ENCODE measurements at regions not wholly inside any gene's neighbourhood (a gene's known extent, or its start where the extent isn't known, plus 50 kb on each side); places are given as distances from the start of the nearest gene placed in this dataset.

- no peak for FAIRE-seq
- no peak overlapping the region for H2AFZ ChIP-seq (ENCODE audit: control insufficient read depth, low read length)
- H3K27ac ChIP-seq (ENCODE audit: control insufficient read depth, insufficient read depth, low read length) = no peak overlapping the region
- DNase-seq (ENCODE audit: low read depth, low spot score) = no peak
- no peaks in the 10 kb centered on the region for H4K20me1 ChIP-seq (ENCODE audit: control insufficient read depth, extremely low read depth, insufficient read depth, low read length)
- H3K9me3 ChIP-seq (ENCODE audit: control insufficient read depth, low read depth, low read length) = no peaks in the 10 kb centered on the region
- no peaks in the 10 kb centered on the region for H3K27me3 ChIP-seq (ENCODE audit: control insufficient read depth, extremely low read depth, insufficient read depth, low read length)
- no peaks in the 10 kb centered on the region for H3K79me2 ChIP-seq (ENCODE audit: control insufficient read depth, insufficient read depth, low read length)
- dilution Hi-C loops (cut with MboI; ENCODE audit: extremely low pct_ligation_motif_present, low sequenced_read_pairs) = no loop called here
- no peak overlapping the region for H3K4me3 ChIP-seq (ENCODE audit: control insufficient read depth in 2 of 3, extremely low read depth in 1 of 3, insufficient read depth in 2 of 3, low read depth in 1 of 3, low read length in 3 of 3)
- no peaks in the 10 kb centered on the region for H3K9me1 ChIP-seq (ENCODE audit: control insufficient read depth, extremely low read depth, insufficient read depth, low read length)
- H3K9ac ChIP-seq (ENCODE audit: control insufficient read depth, extremely low read depth, insufficient read depth, low read length) = no peak overlapping the region
- no peaks in the 10 kb centered on the region for H3K36me3 ChIP-seq (ENCODE audit: control insufficient read depth in 2 of 2, extremely low read depth in 1 of 2, insufficient read depth in 2 of 2, low read length in 2 of 2)
- H3K4me1 ChIP-seq (ENCODE audit: control insufficient read depth, extremely low read depth, insufficient read depth, low read length) = no peaks in the 10 kb centered on the region
- H3K4me2 ChIP-seq (ENCODE audit: control insufficient read depth, extremely low read depth, insufficient read depth, low read depth, low read length) = no peak overlapping the region
- no peak for TF ChIP-seq EZH2 (IDR thresholded peaks at IDR 0.05; ENCODE audit: low read length)
- no peak for TF ChIP-seq CTCF (optimal IDR thresholded peaks at IDR 0.05 in 1 of 3, IDR thresholded peaks at IDR 0.05 in 1 of 3, conservative IDR thresholded peaks at IDR 0.05 in 1 of 3; ENCODE audit: extremely low read depth in 1 of 3, insufficient read depth in 2 of 3, low read length in 3 of 3)
Measured at GRCh38 chr9:23081377-23081776, 634.8 kb downstream of the DMRTA1 start.

- H3K4me2 ChIP-seq (ENCODE audit: control insufficient read depth, extremely low read depth, insufficient read depth, low read depth, low read length) = no peak overlapping the region
- dilution Hi-C loops (cut with MboI; ENCODE audit: extremely low pct_ligation_motif_present, low sequenced_read_pairs) = no loop called here
- H3K4me3 ChIP-seq (ENCODE audit: control insufficient read depth in 2 of 3, extremely low read depth in 1 of 3, insufficient read depth in 2 of 3, low read depth in 1 of 3, low read length in 3 of 3) = no peak overlapping the region
- H3K9ac ChIP-seq (ENCODE audit: control insufficient read depth, extremely low read depth, insufficient read depth, low read length) = no peak overlapping the region
- FAIRE-seq (no peak), DNase-seq (ENCODE audit: low read depth, low spot score) (no peak)
- H3K4me1 ChIP-seq (ENCODE audit: control insufficient read depth, extremely low read depth, insufficient read depth, low read length) = no peaks in the 10 kb centered on the region
- no peak overlapping the region for H3K27ac ChIP-seq (ENCODE audit: control insufficient read depth, insufficient read depth, low read length)
- no peaks in the 10 kb centered on the region for H3K79me2 ChIP-seq (ENCODE audit: control insufficient read depth, insufficient read depth, low read length)
- no peaks in the 10 kb centered on the region for H4K20me1 ChIP-seq (ENCODE audit: control insufficient read depth, extremely low read depth, insufficient read depth, low read length)
- no peak overlapping the region for H2AFZ ChIP-seq (ENCODE audit: control insufficient read depth, low read length)
- TF ChIP-seq CTCF (optimal IDR thresholded peaks at IDR 0.05 in 1 of 3, IDR thresholded peaks at IDR 0.05 in 1 of 3, conservative IDR thresholded peaks at IDR 0.05 in 1 of 3; ENCODE audit: extremely low read depth in 1 of 3, insufficient read depth in 2 of 3, low read length in 3 of 3) = no peak
- no peak for TF ChIP-seq EZH2 (IDR thresholded peaks at IDR 0.05; ENCODE audit: low read length)
- H3K9me1 ChIP-seq (ENCODE audit: control insufficient read depth, extremely low read depth, insufficient read depth, low read length) = no peaks in the 10 kb centered on the region
- H3K36me3 ChIP-seq (ENCODE audit: control insufficient read depth in 2 of 2, extremely low read depth in 1 of 2, insufficient read depth in 2 of 2, low read length in 2 of 2) = no peaks in the 10 kb centered on the region
- H3K27me3 ChIP-seq (ENCODE audit: control insufficient read depth, extremely low read depth, insufficient read depth, low read length) = no peaks in the 10 kb centered on the region
- no peaks in the 10 kb centered on the region for H3K9me3 ChIP-seq (ENCODE audit: control insufficient read depth, low read depth, low read length)
Measured at GRCh38 chr9:23088932-23089364, 642.3 kb downstream of the DMRTA1 start.
